SK-N-MC (cell line): ENCODE measurements at regions not wholly inside any gene's neighbourhood (a gene's known extent, or its start where the extent isn't known, plus 50 kb on each side); places are given as distances from the start of the nearest gene placed in this dataset.

Experiments
- EZH2 ChIP-seq: fragments of 200-600 bp; sonication (generic); IDR thresholded peaks from one replicate; pipeline ENCODE4 v1.6.1; 2017; ENCODE audit warnings: antibody characterized with exemption
- POLR2AphosphoS5 ChIP-seq: IDR thresholded peaks from 2 replicates; pipeline ENCODE4 v1.6.1; 2012; ENCODE audit warnings: mild to moderate bottlenecking, low read depth, low read length, borderline replicate concordance

DNA sequence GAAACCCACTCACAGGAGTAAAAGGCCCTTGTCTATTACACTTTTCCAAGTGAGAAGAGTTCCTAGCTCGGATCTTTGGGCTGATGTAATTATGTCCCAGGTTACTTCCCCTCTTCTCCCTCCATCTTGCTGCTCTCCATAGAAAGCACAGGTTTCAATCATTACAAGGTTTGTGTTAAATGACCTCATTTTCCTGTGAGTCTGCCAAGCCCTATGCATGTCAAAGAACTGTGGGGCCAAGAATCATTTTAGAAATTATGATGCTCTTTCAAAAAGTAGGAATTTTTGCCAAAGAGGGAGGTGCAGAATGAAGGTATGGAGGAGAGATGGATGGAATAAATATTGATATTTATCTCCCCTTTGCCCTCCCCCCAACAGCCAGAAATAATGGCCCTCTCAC is 129.3 kb upstream of the TPM1 start:
- TF ChIP-seq EZH2 (no peak), POLR2AphosphoS5 (no peak)
